ENCODE measurements at regions not wholly inside any gene's neighbourhood (a gene's known extent, or its start where the extent isn't known, plus 50 kb on each side); places are given as distances from the start of the nearest gene placed in this dataset.
"Not testable (repeated sequence)": the region's sequence is repeated elsewhere in the genome, so short reads cannot be mapped to it uniquely, and the experiment has no call there.

- DNase-seq = no peak
Observed at GRCh38 chr5:174453690-174454089, 270.7 kb upstream of the MSX2 start.

GRCh38 chr5:174454464-174454863 is 269.9 kb upstream of the MSX2 start:
- no peak for DNase-seq

- DNase-seq = no peak
Observed at GRCh38 chr5:174454890-174455289, 269.5 kb upstream of the MSX2 start.

- no peak for DNase-seq
Observed at GRCh38 chr5:174455301-174455700, 269.1 kb upstream of the MSX2 start.

GRCh38 chr5:174457141-174457678 is 267.2 kb upstream of the MSX2 start:
- DNase-seq = no peak

- no peak for DNase-seq
Observed at GRCh38 chr5:174459071-174459702, 265.2 kb upstream of the MSX2 start.

GRCh38 chr5:174459832-174460448 is 264.4 kb upstream of the MSX2 start:
- DNase-seq = no peak

GRCh38 chr5:174462129-174462528 is 262.3 kb upstream of the MSX2 start:
- DNase-seq = no peak

GRCh38 chr5:174464504-174465165 is 259.7 kb upstream of the MSX2 start:
- no peak for DNase-seq

GRCh38 chr5:174471528-174471927 is 252.9 kb upstream of the MSX2 start:
- DNase-seq = not testable (repeated sequence)

GRCh38 chr5:174472956-174473355 is 251.4 kb upstream of the MSX2 start:
- DNase-seq = no peak

- not testable (repeated sequence) for DNase-seq
Observed at GRCh38 chr5:174476001-174476400, 248.4 kb upstream of the MSX2 start.

GRCh38 chr5:174479325-174479724 is 245.1 kb upstream of the MSX2 start:
- DNase-seq = no peak

GRCh38 chr5:174481737-174482136 is 242.6 kb upstream of the MSX2 start:
- no peak for DNase-seq

GRCh38 chr5:174482607-174483024 is 241.8 kb upstream of the MSX2 start:
- DNase-seq = no peak

- DNase-seq = no peak
Observed at GRCh38 chr5:174483411-174483810, 241.0 kb upstream of the MSX2 start.

GRCh38 chr5:174489215-174489614 is 235.2 kb upstream of the MSX2 start:
- no peak for DNase-seq

GRCh38 chr5:174489920-174490597 is 234.3 kb upstream of the MSX2 start:
- no peak for DNase-seq

GRCh38 chr5:174490728-174491127 is 233.7 kb upstream of the MSX2 start:
- DNase-seq = no peak

- no peak for DNase-seq
Observed at GRCh38 chr5:174491265-174491664, 233.1 kb upstream of the MSX2 start.

GRCh38 chr5:174491761-174492350 is 232.5 kb upstream of the MSX2 start:
- DNase-seq = no peak

GRCh38 chr5:174493530-174493929 is 230.9 kb upstream of the MSX2 start:
- DNase-seq = no peak

GRCh38 chr5:174497939-174498338 is 226.4 kb upstream of the MSX2 start:
- DNase-seq = not testable (repeated sequence)
